GM12878 (cell line): ENCODE measurements at regions not wholly inside any gene's neighbourhood (a gene's known extent, or its start where the extent isn't known, plus 50 kb on each side); places are given as distances from the start of the nearest gene placed in this dataset.

ENCODE experiments used
- ATAC-seq: fragments of 200-7000 bp; cut with Tn5 transposase; 3 replicates; pipeline ENCODE4 v1.9.1; 2020; ENCODE audit warnings: mild to moderate bottlenecking, moderate library complexity
- BruUV-seq: library from RNA; stranded (reverse); fragments of 400-500 nt; replicated peaks from 2 replicates; lab custom pipeline; 2021; lab: Mats Ljungman, UMichigan
- CTCF ChIA-PET: fragments of 300-600 bp; sonication (Branson Sonifier 250); formaldehyde crosslinking; extraction: SDS; loops from one replicate; lab custom pipeline; 2021; ENCODE audit warnings: inconsistent platforms; lab: Yijun Ruan, JAX
- POLR2A ChIA-PET: fragments of 350-600 bp; formaldehyde crosslinking; extraction: SDS; loops from one replicate; lab custom pipeline; 2021; ENCODE audit warnings: inconsistent platforms; lab: Charles Lee
- RAD21 ChIA-PET: fragments of 300-600 bp; sonication (Branson Sonifier 250); formaldehyde crosslinking; loops from one replicate; lab custom pipeline; 2023; ENCODE audit warnings: antibody characterized with exemption; ENCODE audit not compliant: unreplicated experiment; lab: Charles Lee
- SMC1A ChIA-PET: fragments of 300-600 bp; sonication (Branson Sonifier 250); formaldehyde crosslinking; loops from one replicate; lab custom pipeline; 2023; ENCODE audit not compliant: unreplicated experiment, uncharacterized antibody; lab: Charles Lee
- DNase-seq: peaks from one replicate; pipeline ENCODE4 v3.0.0-alpha.2; 2011; ENCODE audit warnings: low read depth, low spot score
- FAIRE-seq: peaks from 3 replicates; lab custom pipeline; 2011; peaks lifted over from hg19 to GRCh38; lab: Jason Lieb, UNC
- H2AFZ ChIP-seq: 2 replicates; pipeline ENCODE4 v1.6.0; 2011; ENCODE audit warnings: low read depth, low read length, control low read depth; ENCODE audit not compliant: control insufficient read depth
- H3K27ac ChIP-seq: 2 replicates; pipeline ENCODE4 v1.5.1; 2011; ENCODE audit warnings: control low read depth; ENCODE audit not compliant: control insufficient read depth, insufficient read depth
- H3K27me3 ChIP-seq, 2 experiments: replicated peaks in 1 of 2; 2 replicates each; pipeline versions ENCODE4 v1.6.0 to v1.6.1; 2011; ENCODE audit warnings: low read length in 1 of 2; ENCODE audit not compliant: control insufficient read depth in 2 of 2, insufficient read depth in 2 of 2
- H3K36me3 ChIP-seq, 2 experiments: 2 replicates each; pipeline ENCODE4 v1.5.1; 2011; ENCODE audit warnings: low read length in 1 of 2; ENCODE audit not compliant: control insufficient read depth in 2 of 2, insufficient read depth in 2 of 2
- H3K4me1 ChIP-seq: 2 replicates; pipeline ENCODE4 v1.6.1; 2011; ENCODE audit warnings: mild to moderate bottlenecking, low read length, moderate library complexity, mixed read lengths; ENCODE audit not compliant: control insufficient read depth, insufficient read depth
- H3K4me2 ChIP-seq: 2 replicates; pipeline ENCODE4 v1.6.0; 2011; ENCODE audit warnings: control low read depth; ENCODE audit not compliant: control insufficient read depth, insufficient read depth
- H3K4me3 ChIP-seq: fragments of 200-600 bp; sonication (generic); 2 replicates; pipeline ENCODE4 v1.5.1; 2016
- H3K79me2 ChIP-seq: 2 replicates; pipeline ENCODE4 v1.6.0; 2011; ENCODE audit warnings: low read length; ENCODE audit not compliant: control insufficient read depth, insufficient read depth
- H3K9ac ChIP-seq: 2 replicates; pipeline ENCODE4 v1.8.0; 2011; ENCODE audit warnings: low read length, control low read depth, mixed read lengths; ENCODE audit not compliant: control insufficient read depth, insufficient read depth
- H3K9me3 ChIP-seq: replicated peaks from 3 replicates; pipeline ENCODE4 v1.5.1; 2011; ENCODE audit warnings: mild to moderate bottlenecking, low read length; ENCODE audit not compliant: control insufficient read depth, insufficient read depth
- H4K20me1 ChIP-seq: 2 replicates; pipeline ENCODE4 v1.6.0; 2011; ENCODE audit not compliant: control insufficient read depth, insufficient read depth
- ASH2L ChIP-seq: fragments of 300-600, 200-600 bp; sonication (generic); IDR thresholded peaks from 2 replicates; pipeline ENCODE4 v1.6.1; 2017; ENCODE audit warnings: low read depth, mild to moderate bottlenecking, borderline replicate concordance
- ATF7 ChIP-seq: fragments of 450-650 bp; IDR thresholded peaks from 2 replicates; pipeline ENCODE4 v1.6.1; 2016; ENCODE audit warnings: low read depth, mild to moderate bottlenecking
- BCL11A ChIP-seq: IDR thresholded peaks from 2 replicates; pipeline ENCODE4 v1.6.1; 2011; ENCODE audit warnings: low read depth, low read length
- BMI1 ChIP-seq: fragments of 450-650 bp; IDR thresholded peaks from 2 replicates; pipeline ENCODE4 v1.6.1; 2016; ENCODE audit warnings: mild to moderate bottlenecking, moderate library complexity, borderline replicate concordance
- ESRRA ChIP-seq: IDR thresholded peaks from 2 replicates; pipeline ENCODE4 v1.6.1; 2012; ENCODE audit warnings: mild to moderate bottlenecking, low read length, improper control_type of control experiment
- GATAD2B ChIP-seq: fragments of 450-650 bp; conservative IDR thresholded peaks from 2 replicates; pipeline ENCODE4 v1.6.1; 2017; ENCODE audit warnings: low read depth, mild to moderate bottlenecking, moderate library complexity
- IRF4 ChIP-seq: IDR thresholded peaks from 2 replicates; pipeline ENCODE4 v1.6.1; 2011; ENCODE audit warnings: low read depth, low read length
- MXI1 ChIP-seq: fragments of 150-350 bp; IDR thresholded peaks from 2 replicates; pipeline ENCODE4 v1.6.1; 2011; ENCODE audit warnings: low read depth, mild to moderate bottlenecking, inconsistent platforms, low read length, improper control_type of control experiment
- MYB ChIP-seq: fragments of 150-350 bp; IDR thresholded peaks from 2 replicates; pipeline ENCODE4 v1.6.1; 2014; ENCODE audit warnings: mild to moderate bottlenecking, low read depth, low read length, borderline replicate concordance
- NR2C1 ChIP-seq: fragments of 450-650 bp; IDR thresholded peaks from 2 replicates; pipeline ENCODE4 v1.6.1; 2017; ENCODE audit warnings: antibody characterized with exemption, mild to moderate bottlenecking, moderate library complexity
- NR2C2 ChIP-seq: IDR thresholded peaks from 2 replicates; pipeline ENCODE4 v1.6.1; 2011; ENCODE audit warnings: borderline replicate concordance, low read depth; ENCODE audit not compliant: control insufficient read depth, insufficient read length
- PML ChIP-seq: IDR thresholded peaks from 2 replicates; pipeline ENCODE4 v1.6.1; 2012; ENCODE audit warnings: low read length, inconsistent platforms
- RAD51 ChIP-seq: fragments of 450-650 bp; IDR thresholded peaks from 2 replicates; pipeline ENCODE4 v1.6.1; 2016; ENCODE audit warnings: moderate library complexity, mild to moderate bottlenecking, inconsistent platforms
- RBBP5 ChIP-seq: fragments of 200-600 bp; sonication (generic); conservative IDR thresholded peaks from 2 replicates; pipeline ENCODE4 v1.6.1; 2016
- RUNX3 ChIP-seq: IDR thresholded peaks from 2 replicates; pipeline ENCODE4 v1.6.1; 2012; ENCODE audit warnings: low read length, inconsistent platforms
- SPI1 ChIP-seq: IDR thresholded peaks from 2 replicates; pipeline ENCODE4 v1.6.1; 2011; ENCODE audit warnings: low read depth, mild to moderate bottlenecking, low read length, moderate library complexity, borderline replicate concordance; ENCODE audit not compliant: insufficient read depth
- WRNIP1 ChIP-seq: IDR thresholded peaks from 2 replicates; pipeline ENCODE4 v1.6.1; 2011; ENCODE audit warnings: low read depth, low read length, improper control_type of control experiment, borderline replicate concordance
- YY1 ChIP-seq: IDR thresholded peaks from 2 replicates; pipeline ENCODE4 v1.6.1; 2011; ENCODE audit warnings: low read depth, mild to moderate bottlenecking, low read length
- WGBS: methylation state at CpG from one replicate; pipeline ENCODE4 v1.1.6; 2016; ENCODE audit warnings: low lambda C conversion rate; ENCODE audit not compliant: insufficient replicate concordance, insufficient coverage; ENCODE audit errors: missing lambda C conversion rate; 5-methylcytosine and 5-hydroxymethylcytosine counted together
- in situ Hi-C: fragments of 300-500 bp; cut with MboI; formaldehyde crosslinking; loops from 9 replicates; pipeline ENCODE4 v1.14.3; 2018; ENCODE audit warnings: mixed read lengths
- intact Hi-C: fragments of 100-400 bp; cut with micrococcal nuclease; formaldehyde crosslinking; loops from one replicate; pipeline ENCODE4 v1.14.2; 2022; ENCODE audit not compliant: unreplicated experiment
- TF ChIP-seq, protein P1 (sequence below): IDR thresholded peaks from 2 replicates; pipeline ENCODE4 v1.6.1; 2012; ENCODE audit warnings: low read length, inconsistent platforms

- no peak for FAIRE-seq
- WGBS = 48% methylated on average over 14 of the region's 14 CpGs
- ChIA-PET SMC1A (interaction anchor here (1.1 kb wide), 1 partner anchor 8 kb away, joined by 3 read pairs; no protein-coding TSS in a partner anchor), RAD21 (no interaction called here), POLR2A (no interaction called here), CTCF (no interaction called here)
- H3K27me3 ChIP-seq = peaks cover 0 to 4% of the 10 kb centered on the region in 2 experiments; a peak in 2 of 4 replicates
- in situ Hi-C loops = no loop called here
- TF ChIP-seq RUNX3 = peak; percentile 28; the same call in 1 of the 2 replicates
- TF ChIP-seq ASH2L = no peak
- TF ChIP-seq PML = no peak
- 0 out of 2 replicates have a peak, but pooled peaks have one; percentile 6 for TF ChIP-seq SPI1
- TF ChIP-seq RAD51 = peak; percentile 60; the same call in 1 of the 2 replicates
- intact Hi-C loops = no loop called here
- DNase-seq = no peak
- H3K27ac ChIP-seq = no peak overlapping the region
- no peaks in the 10 kb centered on the region for H3K36me3 ChIP-seq
- ATAC-seq = no peak; the same call in 2 of the 3 replicates
- no peaks in the 10 kb centered on the region for H3K79me2 ChIP-seq
- H3K9ac ChIP-seq = no peak overlapping the region
- BruUV-seq = no TSS peak
- no peaks in the 10 kb centered on the region; the same call in 2 of the 3 replicates for H3K9me3 ChIP-seq
- H3K4me1 ChIP-seq = peaks cover 10% of the 10 kb centered on the region; the same call in 1 of the 2 replicates
- no peak overlapping the region for H3K4me3 ChIP-seq
- peak overlapping the region; percentile 22; the same call in 1 of the 2 replicates for H3K4me2 ChIP-seq
- no peaks in the 10 kb centered on the region for H4K20me1 ChIP-seq
- peak overlapping the region; percentile 1; the same call in 1 of the 2 replicates for H2AFZ ChIP-seq
Observed at GRCh38 chr3:194871864-194872668, 186.4 kb downstream of the FAM43A start.

GRCh38 chr3:194872669-194872977 is 186.9 kb downstream of the FAM43A start:
- H3K9me3 ChIP-seq = no peaks in the 10 kb centered on the region; the same call in 2 of the 3 replicates
- H3K9ac ChIP-seq = no peak overlapping the region
- no peaks in the 10 kb centered on the region for H3K36me3 ChIP-seq
- DNase-seq = no peak
- CTCF ChIA-PET = no interaction called here
- H3K79me2 ChIP-seq = no peaks in the 10 kb centered on the region
- no peak for ATAC-seq
- RAD21 ChIA-PET = no interaction called here
- BruUV-seq = no TSS peak
- no peak overlapping the region for H3K4me2 ChIP-seq
- SMC1A ChIA-PET = no interaction called here
- H3K4me3 ChIP-seq = no peak overlapping the region
- in situ Hi-C loops (no loop called here), intact Hi-C loops (no loop called here)
- H3K27ac ChIP-seq = no peak overlapping the region
- POLR2A ChIA-PET = no interaction called here
- 48% methylated on average over 2 of the region's 2 CpGs for WGBS
- no peak overlapping the region for H2AFZ ChIP-seq
- H4K20me1 ChIP-seq = no peaks in the 10 kb centered on the region
- no peak for FAIRE-seq
- H3K27me3 ChIP-seq = peaks cover 0 to 4% of the 10 kb centered on the region in 2 experiments; a peak in 2 of 4 replicates
- peaks cover 10% of the 10 kb centered on the region; the same call in 1 of the 2 replicates for H3K4me1 ChIP-seq
- TF ChIP-seq ATF7 (no peak), ESRRA (no peak), NR2C2 (no peak), IRF4 (no peak), WRNIP1 (no peak), RBBP5 (no peak), GATAD2B (no peak), NR2C1 (no peak), MYB (no peak), YY1 (no peak), BCL11A (no peak), BMI1 (no peak), MXI1 (no peak)
- TF ChIP-seq, protein P1, sequence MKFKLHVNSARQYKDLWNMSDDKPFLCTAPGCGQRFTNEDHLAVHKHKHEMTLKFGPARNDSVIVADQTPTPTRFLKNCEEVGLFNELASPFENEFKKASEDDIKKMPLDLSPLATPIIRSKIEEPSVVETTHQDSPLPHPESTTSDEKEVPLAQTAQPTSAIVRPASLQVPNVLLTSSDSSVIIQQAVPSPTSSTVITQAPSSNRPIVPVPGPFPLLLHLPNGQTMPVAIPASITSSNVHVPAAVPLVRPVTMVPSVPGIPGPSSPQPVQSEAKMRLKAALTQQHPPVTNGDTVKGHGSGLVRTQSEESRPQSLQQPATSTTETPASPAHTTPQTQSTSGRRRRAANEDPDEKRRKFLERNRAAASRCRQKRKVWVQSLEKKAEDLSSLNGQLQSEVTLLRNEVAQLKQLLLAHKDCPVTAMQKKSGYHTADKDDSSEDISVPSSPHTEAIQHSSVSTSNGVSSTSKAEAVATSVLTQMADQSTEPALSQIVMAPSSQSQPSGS = no peak
